MM.1S (cell line): ENCODE measurements at regions not wholly inside any gene's neighbourhood (a gene's known extent, or its start where the extent isn't known, plus 50 kb on each side); places are given as distances from the start of the nearest gene placed in this dataset.

Experiments used
- EZH2 ChIP-seq: fragments of 300-600 bp; sonication (generic); optimal IDR thresholded peaks from 2 replicates; pipeline ENCODE3; 2017; ENCODE audit warnings: low read depth, mild to moderate bottlenecking, antibody characterized with exemption, low read length, mixed read lengths
- TF ChIP-seq, protein P1 (sequence below): fragments of 300-600 bp; sonication (generic); IDR thresholded peaks from 2 replicates; pipeline ENCODE4 v1.5.1; 2016; ENCODE audit warnings: antibody characterized with exemption, low read length, mixed read lengths

DNA sequence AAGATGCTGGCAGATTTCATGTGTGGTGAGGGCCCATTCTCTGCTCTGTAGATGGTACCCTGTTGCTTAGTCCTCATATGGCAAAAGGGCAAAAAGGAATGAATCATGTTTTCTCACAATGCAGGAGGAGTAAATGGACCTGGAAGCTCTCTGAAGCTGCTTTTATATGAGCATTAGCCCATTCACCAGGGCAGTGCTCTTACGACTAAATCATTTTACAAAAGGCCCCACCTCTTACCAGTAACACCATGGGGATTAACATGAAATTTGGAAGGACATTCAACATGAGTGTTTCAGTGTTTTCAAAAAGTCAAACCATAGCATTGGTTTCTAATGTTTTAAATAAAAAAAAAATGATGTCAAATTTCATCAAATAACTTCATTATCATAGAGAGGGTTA is 495.7 kb upstream of the CBLB start:
- TF ChIP-seq, protein P1, sequence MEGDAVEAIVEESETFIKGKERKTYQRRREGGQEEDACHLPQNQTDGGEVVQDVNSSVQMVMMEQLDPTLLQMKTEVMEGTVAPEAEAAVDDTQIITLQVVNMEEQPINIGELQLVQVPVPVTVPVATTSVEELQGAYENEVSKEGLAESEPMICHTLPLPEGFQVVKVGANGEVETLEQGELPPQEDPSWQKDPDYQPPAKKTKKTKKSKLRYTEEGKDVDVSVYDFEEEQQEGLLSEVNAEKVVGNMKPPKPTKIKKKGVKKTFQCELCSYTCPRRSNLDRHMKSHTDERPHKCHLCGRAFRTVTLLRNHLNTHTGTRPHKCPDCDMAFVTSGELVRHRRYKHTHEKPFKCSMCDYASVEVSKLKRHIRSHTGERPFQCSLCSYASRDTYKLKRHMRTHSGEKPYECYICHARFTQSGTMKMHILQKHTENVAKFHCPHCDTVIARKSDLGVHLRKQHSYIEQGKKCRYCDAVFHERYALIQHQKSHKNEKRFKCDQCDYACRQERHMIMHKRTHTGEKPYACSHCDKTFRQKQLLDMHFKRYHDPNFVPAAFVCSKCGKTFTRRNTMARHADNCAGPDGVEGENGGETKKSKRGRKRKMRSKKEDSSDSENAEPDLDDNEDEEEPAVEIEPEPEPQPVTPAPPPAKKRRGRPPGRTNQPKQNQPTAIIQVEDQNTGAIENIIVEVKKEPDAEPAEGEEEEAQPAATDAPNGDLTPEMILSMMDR, result no peak
- no peak for TF ChIP-seq EZH2
